HuH-7 (cell line): ENCODE measurements at regions not wholly inside any gene's neighbourhood (a gene's known extent, or its start where the extent isn't known, plus 50 kb on each side); places are given as distances from the start of the nearest gene placed in this dataset.

Source experiments
- DNase-seq: peaks from one replicate; pipeline ENCODE4 v3.0.0; 2011; ENCODE audit warnings: low spot score

DNA sequence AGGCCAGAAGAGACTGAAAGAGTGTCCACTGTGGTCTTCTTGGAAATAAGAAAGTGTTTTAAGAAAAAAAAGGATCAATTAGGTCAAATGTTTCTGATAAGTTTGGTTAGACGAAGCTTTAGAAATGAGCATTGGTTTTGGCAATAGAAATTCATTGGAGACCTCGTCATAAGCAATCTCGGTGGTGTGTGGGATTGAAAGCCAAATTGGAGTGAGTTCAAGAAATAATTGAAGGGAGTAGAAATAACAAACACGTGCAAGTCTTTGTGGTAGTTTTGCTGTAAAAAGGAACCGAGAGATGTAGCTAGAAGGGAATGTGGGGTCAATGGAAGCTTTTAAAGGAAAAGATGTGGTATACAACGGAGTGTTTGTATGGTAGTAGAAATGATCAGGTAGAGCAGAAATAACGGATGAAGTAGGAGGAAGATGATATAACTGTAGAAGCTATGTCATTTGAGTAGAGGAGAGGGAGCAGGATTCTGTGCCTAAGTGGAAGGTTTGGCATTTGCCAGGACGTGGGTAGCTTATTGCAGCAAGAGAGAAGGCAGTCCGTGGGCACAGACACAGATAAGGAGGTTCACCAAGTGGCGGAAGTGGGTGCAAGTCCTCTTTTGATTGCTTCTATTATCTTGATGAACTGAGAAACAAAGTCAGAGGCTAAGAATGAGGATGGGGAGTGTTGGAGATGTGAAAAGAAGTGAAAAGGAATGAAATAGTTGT, 146.2 kb downstream of the DACT1 start:
- no peak for DNase-seq

DNA sequence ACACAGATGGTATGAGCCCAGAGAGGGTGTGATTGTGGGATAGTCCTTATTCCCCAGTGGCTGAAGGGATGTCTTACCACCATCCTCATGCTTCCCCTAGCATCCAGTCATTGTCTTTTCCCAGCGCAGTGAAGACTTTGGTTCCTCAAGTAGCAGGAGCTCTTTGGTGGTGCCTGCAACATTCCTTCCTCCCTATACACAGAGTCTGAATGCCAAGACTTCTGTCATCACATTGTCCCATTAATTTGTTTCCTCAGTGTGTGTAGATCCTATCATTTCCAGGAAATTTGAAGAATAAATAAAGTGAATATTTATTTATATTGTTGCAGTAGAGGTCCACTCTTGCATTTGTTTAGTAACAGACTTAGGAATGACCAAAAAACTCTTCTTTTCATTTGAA, 147.2 kb downstream of the DACT1 start:
- DNase-seq, result no peak

DNA sequence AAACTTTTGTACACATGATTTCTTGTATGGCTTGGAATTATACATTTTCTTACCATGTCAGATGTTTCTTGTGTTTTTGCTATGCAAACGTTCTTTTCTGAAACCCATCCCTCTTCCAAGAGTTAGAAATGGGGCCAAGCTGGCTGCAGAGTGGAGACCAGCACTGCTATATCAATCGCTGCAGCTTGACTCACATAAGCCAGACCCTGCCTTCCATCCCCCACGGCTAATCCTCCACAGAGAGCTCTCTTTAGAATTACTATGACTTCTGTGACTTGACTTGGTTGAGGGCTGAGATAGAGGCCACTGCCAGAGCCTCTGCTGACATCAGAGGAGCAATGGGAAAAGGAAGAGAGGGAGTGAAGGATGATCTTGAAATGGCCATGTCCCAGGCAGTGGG, 147.9 kb downstream of the DACT1 start:
- no peak for DNase-seq

DNA sequence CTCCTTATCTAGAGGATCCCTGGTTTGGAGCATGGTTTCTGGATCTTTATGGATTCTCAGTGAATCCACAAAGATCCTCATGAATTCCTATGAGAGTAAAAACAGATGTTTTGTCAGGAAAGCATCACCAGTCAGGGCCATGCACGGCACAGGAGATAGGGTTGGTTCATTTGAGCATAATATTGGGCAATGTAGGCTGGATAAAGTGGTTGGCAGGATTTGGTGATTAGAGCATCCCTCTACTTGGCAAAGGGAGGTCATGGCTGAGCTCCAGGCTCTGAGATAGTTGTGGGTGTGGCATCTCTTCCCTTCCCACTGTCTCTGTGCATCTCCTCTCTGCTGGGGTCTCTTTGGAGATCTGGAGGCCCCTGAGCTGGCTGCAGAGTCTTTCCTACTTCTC, 149.8 kb downstream of the DACT1 start:
- DNase-seq, result no peak

DNA sequence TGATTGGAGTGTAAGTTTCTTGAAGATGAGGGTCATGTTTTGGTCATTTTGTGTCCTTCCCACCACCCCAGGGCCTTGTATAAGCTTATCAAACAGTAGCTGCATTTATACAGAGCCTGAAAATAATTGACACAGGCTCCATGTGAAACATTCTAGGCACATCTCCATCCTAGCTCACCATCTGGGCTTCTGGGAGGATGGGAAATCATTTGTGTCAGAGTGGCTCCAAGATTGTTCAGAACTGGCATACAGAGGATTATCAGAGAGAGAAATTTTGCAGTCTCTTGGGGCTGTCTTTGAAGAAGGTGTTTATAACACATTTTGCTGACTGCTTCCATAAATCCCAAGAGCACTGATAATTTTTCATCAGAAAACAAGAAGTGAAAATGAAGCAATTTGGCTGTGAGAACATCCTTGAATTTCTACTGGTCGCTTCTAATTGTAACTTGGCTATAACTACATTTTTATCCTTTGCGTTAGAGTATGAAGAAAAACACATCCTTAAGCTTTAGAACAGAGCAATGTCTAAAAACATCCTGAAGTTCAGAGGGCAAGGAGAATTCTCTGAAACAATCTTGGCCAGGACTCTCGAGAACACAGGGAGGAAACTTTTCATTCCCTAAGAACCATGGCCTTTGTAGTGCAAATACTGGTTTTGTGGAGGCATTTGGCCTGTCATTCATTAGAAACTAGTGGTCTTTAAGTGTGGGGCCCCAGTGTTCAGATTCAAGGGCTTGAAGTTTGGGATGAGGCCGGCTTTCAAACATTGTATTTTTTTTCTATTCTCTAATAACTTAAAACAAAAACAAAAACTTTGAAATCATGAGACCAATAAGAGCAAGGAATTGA, 151.1 kb downstream of the DACT1 start:
- no peak for DNase-seq

DNA sequence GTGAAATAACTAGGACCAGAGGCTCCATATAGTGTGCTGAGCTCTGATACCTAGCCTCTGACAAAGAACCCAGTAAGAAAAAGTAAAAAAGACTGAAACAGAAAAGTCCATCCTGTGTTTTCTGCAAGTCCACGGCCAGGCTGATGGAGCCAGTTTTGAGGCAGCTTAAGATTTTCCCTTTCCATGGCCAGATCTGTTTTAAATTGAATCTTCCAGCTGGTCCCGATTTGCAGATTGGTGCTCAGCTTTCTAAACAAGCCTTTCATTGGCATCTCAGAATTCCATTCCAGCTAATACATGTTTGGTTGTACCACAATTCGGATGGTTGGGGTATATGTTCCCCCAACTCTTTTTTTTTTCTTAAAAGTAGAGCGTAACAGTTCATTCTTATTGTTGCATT, 152.0 kb downstream of the DACT1 start:
- DNase-seq, result no peak

DNA sequence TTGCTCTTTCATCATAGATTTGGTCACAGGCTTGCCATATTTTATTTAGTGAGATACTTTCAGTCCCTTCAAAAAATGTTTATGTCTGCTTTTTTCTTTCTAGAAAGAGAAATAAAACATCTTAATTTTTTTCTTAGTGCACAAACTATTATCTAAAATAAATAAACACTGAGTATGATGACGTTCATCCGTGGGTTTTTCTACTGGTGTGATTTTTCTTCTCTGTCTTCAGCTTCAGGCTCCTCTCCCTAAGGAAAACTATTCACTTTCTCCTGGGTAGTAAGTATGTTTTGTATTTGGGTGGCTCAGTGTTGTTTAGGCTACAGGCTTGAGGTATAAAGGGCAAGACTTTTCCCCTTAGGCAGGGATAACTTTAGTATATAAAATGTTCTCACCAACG, 154.7 kb downstream of the DACT1 start:
- DNase-seq, result no peak

DNA sequence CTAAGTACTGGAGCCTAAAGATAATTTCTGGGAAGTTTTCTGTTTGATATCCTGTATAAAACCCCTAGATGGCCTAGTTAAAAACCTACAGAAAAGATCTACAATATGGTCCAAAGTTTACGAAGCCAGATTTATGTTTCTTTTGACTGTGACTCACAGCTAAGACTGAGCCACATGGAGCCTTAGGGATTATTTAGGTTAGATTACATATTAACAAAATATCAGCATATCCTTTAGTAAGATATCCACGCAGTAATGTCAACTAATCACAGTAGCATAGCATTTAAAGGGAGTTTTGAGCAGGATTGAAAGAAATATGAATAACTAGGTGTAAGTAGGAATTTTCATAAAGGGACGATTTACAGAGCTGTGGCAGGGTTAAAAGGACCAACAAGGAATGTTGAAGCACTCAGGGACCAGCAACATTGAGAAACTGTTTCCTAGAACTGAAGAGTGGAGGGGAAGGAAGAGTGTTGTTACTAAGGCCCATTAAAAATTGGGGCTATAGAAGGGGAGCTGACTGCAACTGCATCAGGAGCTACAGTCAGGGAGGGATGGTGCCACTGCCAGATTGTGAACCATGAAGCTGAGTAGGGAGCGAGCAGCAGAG, 155.5 kb downstream of the DACT1 start:
- DNase-seq, result no peak

DNA sequence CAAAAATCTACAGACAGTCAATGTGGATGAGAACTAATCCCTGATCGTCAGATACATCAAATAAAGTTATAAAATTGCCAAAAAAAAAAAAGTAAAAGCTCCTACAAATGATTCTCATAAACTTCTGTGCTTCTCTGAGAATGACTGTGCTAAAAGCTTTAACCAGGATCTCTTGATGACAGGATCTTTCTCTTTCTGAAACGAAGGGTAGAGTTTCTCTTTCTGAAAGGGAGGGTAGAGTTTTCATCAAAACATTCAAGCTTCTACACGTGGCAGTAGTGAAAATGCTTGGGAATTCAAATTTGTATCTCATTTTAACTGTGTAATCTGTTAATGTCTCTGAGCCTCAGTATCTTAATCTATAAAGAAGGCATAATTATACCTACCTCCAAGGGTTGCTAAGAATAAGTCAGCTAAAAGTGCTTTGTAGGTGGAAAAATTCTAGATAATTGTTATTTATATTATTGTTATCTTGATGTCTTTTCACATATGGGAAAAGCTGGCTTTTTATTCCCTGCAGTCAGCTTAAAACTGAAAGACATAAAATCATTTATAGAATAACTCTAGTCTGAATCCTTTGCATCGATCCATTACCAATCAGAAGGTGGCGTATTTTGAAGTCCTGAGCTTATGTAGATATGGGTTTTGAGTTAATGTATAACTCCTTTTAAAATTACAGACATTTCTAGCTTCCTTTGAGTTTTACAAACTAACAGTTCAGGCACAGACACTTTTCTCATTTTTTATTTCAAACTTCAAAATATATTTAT, 157.4 kb downstream of the DACT1 start:
- DNase-seq, result no peak

DNA sequence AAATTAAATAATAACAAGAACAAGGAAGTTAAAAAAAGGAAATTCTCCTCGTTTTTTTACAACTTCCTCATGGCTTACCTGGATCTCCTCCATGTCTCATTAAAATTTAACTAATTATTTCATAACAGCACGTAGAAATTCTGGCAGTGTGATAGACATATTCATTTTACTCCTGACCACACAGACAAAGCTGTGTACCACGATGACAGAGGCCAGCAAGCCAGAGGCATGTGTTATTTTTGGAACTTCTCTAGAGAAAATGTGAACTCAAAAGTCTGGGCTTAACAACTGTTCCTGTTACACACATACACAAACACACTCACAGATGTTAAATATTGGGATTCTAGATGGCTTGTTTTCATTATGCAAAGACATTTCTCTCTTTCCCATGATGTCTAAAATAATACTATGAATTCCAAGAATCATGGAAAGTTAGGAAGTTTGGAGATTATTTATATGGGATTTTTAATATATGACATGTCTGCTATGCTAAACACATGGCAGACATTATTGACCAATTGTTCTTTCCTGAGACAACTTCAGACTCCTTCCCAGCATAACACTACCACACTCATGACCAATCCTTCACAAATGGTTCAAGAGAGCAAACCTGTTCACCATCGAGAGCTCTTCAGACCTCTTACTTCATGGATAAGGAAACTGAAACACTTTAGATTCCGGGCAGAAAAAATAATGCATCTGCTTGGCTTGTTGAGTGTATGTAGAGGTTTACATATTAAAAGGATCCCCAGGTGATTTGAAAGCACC, 158.7 kb downstream of the DACT1 start:
- no peak for DNase-seq

DNA sequence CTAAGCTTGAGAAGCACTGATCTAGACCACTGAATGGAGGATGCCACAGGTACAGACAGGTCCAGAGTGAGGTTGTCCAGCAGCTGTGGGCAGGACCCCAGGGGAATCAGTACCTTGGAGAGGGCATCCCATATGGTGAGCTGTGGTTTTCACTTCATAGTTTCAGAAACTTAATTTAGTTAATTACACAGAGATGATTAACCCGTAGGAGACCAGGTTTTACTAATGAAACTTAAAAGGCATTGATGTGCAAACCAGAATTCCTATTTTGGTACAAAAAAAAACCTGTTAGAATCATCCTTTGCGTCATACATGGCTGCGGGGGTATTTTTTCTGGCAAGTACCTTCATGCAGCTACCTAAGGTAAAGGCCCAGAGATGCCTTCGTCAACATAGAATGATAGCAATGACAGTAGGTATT, 159.3 kb downstream of the DACT1 start:
- no peak for DNase-seq

DNA sequence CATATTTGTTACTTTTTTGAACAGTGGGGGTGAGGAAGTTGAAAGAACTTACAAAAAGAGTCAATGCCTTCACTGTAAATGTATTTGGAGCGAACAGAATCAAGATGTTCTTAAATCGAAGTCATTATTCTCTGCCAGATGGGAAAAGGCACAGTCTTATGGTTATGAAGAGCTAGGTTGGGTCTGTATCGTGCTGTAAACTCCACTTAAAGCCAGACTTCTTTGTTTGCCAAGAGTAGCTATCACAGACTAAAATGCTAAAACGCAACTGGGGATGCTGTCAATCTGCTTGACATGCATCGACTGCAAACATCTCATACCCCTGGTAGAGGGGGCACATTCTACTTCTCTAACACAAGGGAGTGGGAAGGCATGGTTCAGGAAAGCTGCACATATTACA, 160.4 kb downstream of the DACT1 start:
- no peak for DNase-seq

DNA sequence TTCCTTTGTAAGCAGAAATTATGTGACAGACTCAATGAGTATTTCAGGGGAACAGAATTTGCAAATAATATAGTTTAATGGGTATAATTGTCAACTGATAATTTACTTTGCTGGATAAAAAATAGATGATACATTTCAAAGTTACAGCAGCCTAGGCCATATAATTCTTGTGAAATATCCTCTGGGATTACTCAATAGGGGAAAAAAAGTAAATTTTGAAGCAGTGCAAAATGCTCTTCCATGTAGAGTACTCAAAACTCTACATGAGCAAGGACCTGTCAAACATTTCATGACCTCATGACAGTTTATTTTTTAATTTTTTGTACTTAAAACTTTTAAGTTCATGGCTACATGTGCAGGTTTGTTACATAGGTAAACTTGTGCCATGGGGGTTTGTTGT, 163.3 kb downstream of the DACT1 start:
- no peak for DNase-seq

DNA sequence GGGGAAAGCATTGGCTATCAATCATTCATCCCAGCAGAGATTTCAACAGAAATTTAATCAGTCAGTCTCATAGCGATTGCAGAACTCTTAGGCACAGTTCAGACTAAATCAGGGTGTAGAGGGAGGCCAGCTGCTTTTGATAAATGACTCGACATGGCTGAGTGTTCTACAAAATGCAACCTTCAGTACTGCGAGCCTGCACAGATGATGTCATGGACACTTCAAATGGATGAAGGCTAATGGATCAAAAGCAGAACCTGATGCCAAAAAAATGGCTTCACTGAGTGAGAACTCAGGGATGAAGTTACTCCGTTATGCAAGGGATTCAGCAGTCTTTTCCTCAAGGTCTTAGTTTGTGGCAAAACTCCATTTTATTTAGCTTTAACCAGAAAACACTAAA, 167.3 kb downstream of the DACT1 start:
- DNase-seq, result no peak

DNA sequence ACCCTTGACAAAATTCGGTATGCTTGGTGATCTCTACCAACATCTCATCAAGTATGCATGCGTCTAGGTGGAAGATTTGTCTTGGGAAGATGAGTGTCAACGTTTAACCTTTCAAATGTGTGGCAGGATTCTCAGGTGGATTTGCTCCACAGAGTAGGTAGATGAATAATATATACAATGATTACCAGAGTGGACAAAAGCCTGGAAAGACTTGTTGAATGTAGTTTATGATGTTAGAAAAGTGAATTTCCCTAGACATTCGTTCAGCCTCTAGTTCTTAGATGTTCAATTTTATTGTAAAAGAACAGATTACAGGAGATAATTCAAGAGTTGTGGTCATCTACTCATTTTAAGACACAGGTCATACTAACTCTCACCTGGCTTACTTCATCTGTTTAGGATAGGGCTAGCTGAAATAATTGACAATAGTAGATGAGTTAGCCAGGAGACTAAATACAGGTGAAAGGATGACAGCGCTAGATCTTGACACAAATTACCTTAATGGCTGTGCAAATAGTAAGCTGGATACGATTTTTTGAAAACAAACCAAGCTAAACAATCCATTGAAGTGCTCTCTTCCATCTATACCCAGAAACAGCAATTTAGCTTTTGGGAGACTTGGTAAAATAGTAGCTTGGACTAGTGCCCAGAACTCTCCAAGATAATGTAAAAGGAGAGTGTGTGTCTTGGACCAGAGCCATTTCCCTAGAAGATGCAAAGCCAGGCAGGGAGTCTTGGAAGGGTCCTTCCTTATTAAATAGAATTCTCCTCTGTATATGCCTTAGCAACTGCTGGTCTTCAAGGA, 168.0 kb downstream of the DACT1 start:
- no peak for DNase-seq

DNA sequence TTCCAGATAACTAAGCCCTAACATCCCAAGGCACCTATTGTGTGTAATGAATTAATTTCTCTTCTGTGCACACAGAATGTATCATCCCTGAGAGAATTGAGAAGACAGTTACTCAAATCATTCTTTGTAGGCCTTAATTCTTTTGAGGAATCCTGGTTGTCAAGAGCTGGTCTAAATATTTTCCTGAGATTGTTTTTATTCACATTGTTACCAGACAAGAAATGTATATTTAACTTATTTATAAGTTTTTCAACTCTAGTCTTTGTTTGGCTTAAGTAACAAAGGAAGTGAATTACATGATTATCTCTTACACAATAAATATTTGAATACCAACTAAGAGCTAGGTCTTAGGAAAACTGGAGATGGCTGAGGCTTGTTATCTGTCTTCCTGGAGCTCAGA, 169.4 kb downstream of the DACT1 start:
- DNase-seq, result no peak

DNA sequence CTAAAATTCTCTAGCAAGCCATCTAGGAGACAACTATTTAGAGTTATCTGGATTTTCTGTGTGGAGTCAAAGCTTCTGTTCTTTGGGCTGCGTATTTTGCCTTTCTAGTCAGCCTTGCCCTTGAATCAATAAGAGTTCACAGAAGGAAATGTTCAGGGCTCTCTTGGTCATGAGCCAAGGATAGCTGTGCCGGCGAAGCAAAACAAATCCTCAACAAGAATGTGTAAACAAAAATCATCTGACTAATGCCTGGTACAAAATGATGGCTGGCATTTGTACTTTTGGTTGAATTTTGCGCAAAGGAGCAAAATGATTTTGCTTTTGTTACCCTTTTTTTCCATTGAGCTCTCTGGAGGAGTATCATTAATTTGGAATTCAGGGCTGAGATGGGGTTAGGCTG, 171.1 kb downstream of the DACT1 start:
- no peak for DNase-seq

DNA sequence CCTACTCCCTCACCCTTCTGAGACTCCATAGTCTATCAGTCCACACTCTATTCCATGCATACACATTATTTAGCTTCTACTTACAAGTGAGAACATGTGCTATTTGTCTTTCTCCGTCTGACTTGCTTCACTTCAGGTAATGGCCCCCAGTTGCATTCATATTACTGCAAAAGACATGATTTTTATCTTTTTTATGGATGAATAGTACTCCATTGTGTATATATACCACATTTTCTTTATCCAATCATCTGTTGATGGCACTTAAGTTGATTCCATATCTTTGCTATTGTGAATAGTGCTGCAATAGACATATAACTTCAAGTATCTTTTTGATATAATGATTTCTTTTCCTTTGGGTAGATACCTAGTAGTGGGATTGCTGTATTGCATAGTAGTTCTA, 171.8 kb downstream of the DACT1 start:
- no peak for DNase-seq

DNA sequence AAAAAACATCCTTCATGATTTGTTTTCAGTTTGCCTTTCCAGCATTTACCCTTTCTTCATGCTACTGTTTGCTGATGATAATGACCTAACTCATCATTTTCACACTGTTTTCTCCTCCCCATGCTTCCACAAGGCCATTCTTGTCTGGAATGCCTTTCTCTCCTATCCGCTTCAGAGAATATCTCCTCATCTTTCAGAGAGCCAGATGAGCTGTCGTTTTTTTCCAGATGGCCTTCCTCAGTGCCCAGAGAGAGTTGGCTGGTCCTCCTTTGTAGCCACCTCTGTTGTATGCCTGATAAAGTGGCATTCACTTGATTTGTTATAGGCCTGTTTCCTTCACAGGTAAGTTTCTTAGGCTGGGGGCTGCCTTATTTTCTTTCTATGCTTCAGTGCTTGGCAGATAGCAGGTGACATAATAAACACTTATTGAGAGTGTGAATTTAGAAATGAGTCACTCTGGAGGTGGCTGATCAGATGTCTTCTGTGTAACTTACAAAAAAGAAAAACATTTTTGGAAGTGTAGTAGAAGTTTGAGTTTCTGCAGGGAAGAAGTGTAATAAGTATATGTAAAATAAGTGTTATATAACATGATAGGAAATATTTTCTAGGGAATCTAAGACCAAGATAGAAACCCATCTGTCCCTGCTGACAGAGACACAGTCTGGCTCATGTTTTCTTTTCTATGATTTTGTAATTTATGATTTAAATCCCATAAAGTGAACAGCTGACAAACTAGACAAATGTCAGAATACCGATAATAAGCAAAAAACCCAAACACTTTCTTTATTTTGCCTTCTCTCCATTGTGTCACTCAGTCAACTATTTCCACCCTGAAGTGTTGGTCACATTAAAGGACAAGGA, 174.5 kb downstream of the DACT1 start:
- DNase-seq, result no peak

DNA sequence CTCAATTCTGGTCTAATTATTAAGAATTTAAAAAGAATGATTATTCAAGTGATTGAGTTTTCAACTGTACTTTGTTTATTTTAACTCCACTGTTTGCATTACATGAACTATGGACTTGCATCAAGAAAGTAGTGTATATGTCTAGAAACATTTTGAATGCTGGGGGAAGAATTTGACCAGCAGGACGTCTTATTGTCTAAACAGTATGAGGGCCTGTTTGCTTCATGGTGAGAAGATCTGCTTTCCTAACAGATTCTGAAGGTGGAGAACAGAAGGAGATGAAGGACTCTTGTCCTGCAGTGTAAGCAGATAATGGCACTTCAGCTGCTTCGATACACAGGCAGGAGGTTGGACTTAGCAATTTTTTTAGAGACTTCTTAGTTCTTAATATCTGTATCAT, 176.0 kb downstream of the DACT1 start:
- DNase-seq, result no peak
